GM12878 (cell line): ENCODE measurements at regions not wholly inside any gene's neighbourhood (a gene's known extent, or its start where the extent isn't known, plus 50 kb on each side); places are given as distances from the start of the nearest gene placed in this dataset.

Experiments
- ATAC-seq: fragments of 200-7000 bp; cut with Tn5 transposase; 3 replicates; pipeline ENCODE4 v1.9.1; 2020; ENCODE audit warnings: mild to moderate bottlenecking, moderate library complexity
- BruUV-seq: library from RNA; stranded (reverse); fragments of 400-500 nt; replicated peaks from 2 replicates; lab custom pipeline; 2021; lab: Mats Ljungman, UMichigan
- CTCF ChIA-PET: fragments of 300-600 bp; sonication (Branson Sonifier 250); formaldehyde crosslinking; extraction: SDS; loops from one replicate; lab custom pipeline; 2021; ENCODE audit warnings: inconsistent platforms; lab: Yijun Ruan, JAX
- POLR2A ChIA-PET: fragments of 350-600 bp; formaldehyde crosslinking; extraction: SDS; loops from one replicate; lab custom pipeline; 2021; ENCODE audit warnings: inconsistent platforms; lab: Charles Lee
- RAD21 ChIA-PET: fragments of 300-600 bp; sonication (Branson Sonifier 250); formaldehyde crosslinking; loops from one replicate; lab custom pipeline; 2023; ENCODE audit warnings: antibody characterized with exemption; ENCODE audit not compliant: unreplicated experiment; lab: Charles Lee
- SMC1A ChIA-PET: fragments of 300-600 bp; sonication (Branson Sonifier 250); formaldehyde crosslinking; loops from one replicate; lab custom pipeline; 2023; ENCODE audit not compliant: unreplicated experiment, uncharacterized antibody; lab: Charles Lee
- DNase-seq: peaks from one replicate; pipeline ENCODE4 v3.0.0-alpha.2; 2011; ENCODE audit warnings: low read depth, low spot score
- FAIRE-seq: peaks from 3 replicates; lab custom pipeline; 2011; peaks lifted over from hg19 to GRCh38; lab: Jason Lieb, UNC
- H2AFZ ChIP-seq: 2 replicates; pipeline ENCODE4 v1.6.0; 2011; ENCODE audit warnings: low read depth, low read length, control low read depth; ENCODE audit not compliant: control insufficient read depth
- H3K27ac ChIP-seq: 2 replicates; pipeline ENCODE4 v1.5.1; 2011; ENCODE audit warnings: control low read depth; ENCODE audit not compliant: control insufficient read depth, insufficient read depth
- H3K27me3 ChIP-seq, 2 experiments: replicated peaks in 1 of 2; 2 replicates each; pipeline versions ENCODE4 v1.6.0 to v1.6.1; 2011; ENCODE audit warnings: low read length in 1 of 2; ENCODE audit not compliant: control insufficient read depth in 2 of 2, insufficient read depth in 2 of 2
- H3K36me3 ChIP-seq, 2 experiments: 2 replicates each; pipeline ENCODE4 v1.5.1; 2011; ENCODE audit warnings: low read length in 1 of 2; ENCODE audit not compliant: control insufficient read depth in 2 of 2, insufficient read depth in 2 of 2
- H3K4me1 ChIP-seq: 2 replicates; pipeline ENCODE4 v1.6.1; 2011; ENCODE audit warnings: mild to moderate bottlenecking, low read length, moderate library complexity, mixed read lengths; ENCODE audit not compliant: control insufficient read depth, insufficient read depth
- H3K4me2 ChIP-seq: 2 replicates; pipeline ENCODE4 v1.6.0; 2011; ENCODE audit warnings: control low read depth; ENCODE audit not compliant: control insufficient read depth, insufficient read depth
- H3K4me3 ChIP-seq: fragments of 200-600 bp; sonication (generic); 2 replicates; pipeline ENCODE4 v1.5.1; 2016
- H3K79me2 ChIP-seq: 2 replicates; pipeline ENCODE4 v1.6.0; 2011; ENCODE audit warnings: low read length; ENCODE audit not compliant: control insufficient read depth, insufficient read depth
- H3K9ac ChIP-seq: 2 replicates; pipeline ENCODE4 v1.8.0; 2011; ENCODE audit warnings: low read length, control low read depth, mixed read lengths; ENCODE audit not compliant: control insufficient read depth, insufficient read depth
- H3K9me3 ChIP-seq: replicated peaks from 3 replicates; pipeline ENCODE4 v1.5.1; 2011; ENCODE audit warnings: mild to moderate bottlenecking, low read length; ENCODE audit not compliant: control insufficient read depth, insufficient read depth
- H4K20me1 ChIP-seq: 2 replicates; pipeline ENCODE4 v1.6.0; 2011; ENCODE audit not compliant: control insufficient read depth, insufficient read depth
- CBX5 ChIP-seq: sonication (generic); IDR thresholded peaks from 2 replicates; pipeline ENCODE4 v1.6.1; 2016; ENCODE audit warnings: low read depth, moderate library complexity, mild to moderate bottlenecking, inconsistent platforms
- CEBPB ChIP-seq, 2 experiments: fragments of 150-350 bp in 1 of 2; IDR thresholded peaks; 2 replicates each; pipeline ENCODE4 v1.6.1; 2012 to 2014; ENCODE audit warnings: low read depth in 2 of 2, low read length in 2 of 2, borderline replicate concordance in 1 of 2, inconsistent platforms in 1 of 2
- FOXM1 ChIP-seq: IDR thresholded peaks from 2 replicates; pipeline ENCODE4 v1.6.1; 2012; ENCODE audit warnings: low read depth, mild to moderate bottlenecking, inconsistent platforms, low read length, moderate library complexity
- IKZF1 ChIP-seq: fragments of 450-650 bp; conservative IDR thresholded peaks from 2 replicates; pipeline ENCODE4 v1.6.1; 2017; ENCODE audit warnings: antibody characterized with exemption, mild to moderate bottlenecking
- KAT2A ChIP-seq: conservative IDR thresholded peaks from 2 replicates; pipeline ENCODE4 v1.6.1; 2011; ENCODE audit warnings: low read depth, low read length; ENCODE audit not compliant: control insufficient read depth
- MTA3 ChIP-seq: IDR thresholded peaks from 2 replicates; pipeline ENCODE4 v1.6.1; 2012; ENCODE audit warnings: low read length, inconsistent platforms, borderline replicate concordance
- MYC ChIP-seq: IDR thresholded peaks from 2 replicates; pipeline ENCODE4 v1.6.1; 2011; ENCODE audit warnings: mild to moderate bottlenecking, low read length, moderate library complexity, inconsistent platforms; ENCODE audit not compliant: insufficient read depth, insufficient replicate concordance, insufficient read length, severe bottlenecking
- PML ChIP-seq: IDR thresholded peaks from 2 replicates; pipeline ENCODE4 v1.6.1; 2012; ENCODE audit warnings: low read length, inconsistent platforms
- PRDM15 ChIP-seq: fragments of 450-650 bp; formaldehyde crosslinking; IDR thresholded peaks from 2 replicates; pipeline ENCODE4 v1.4.0; 2020; ENCODE audit warnings: mild to moderate bottlenecking, moderate library complexity
- RAD21 ChIP-seq: IDR thresholded peaks from 2 replicates; pipeline ENCODE4 v1.6.1; 2011; ENCODE audit warnings: mild to moderate bottlenecking, low read depth, low read length, moderate library complexity; ENCODE audit not compliant: insufficient read depth
- SMARCA5 ChIP-seq: fragments of 450-650 bp; IDR thresholded peaks from 2 replicates; pipeline ENCODE4 v1.6.1; 2017; ENCODE audit warnings: mild to moderate bottlenecking
- TCF7 ChIP-seq: IDR thresholded peaks from 2 replicates; pipeline ENCODE4 v1.6.1; 2014; ENCODE audit warnings: antibody characterized with exemption, borderline replicate concordance
- WRNIP1 ChIP-seq: IDR thresholded peaks from 2 replicates; pipeline ENCODE4 v1.6.1; 2011; ENCODE audit warnings: low read depth, low read length, improper control_type of control experiment, borderline replicate concordance
- ZNF274 ChIP-seq: IDR thresholded peaks from one replicate; pipeline ENCODE4 v1.8.0; 2011; ENCODE audit not compliant: insufficient read length, insufficient read depth
- WGBS: methylation state at CpG from one replicate; pipeline ENCODE4 v1.1.6; 2016; ENCODE audit warnings: low lambda C conversion rate; ENCODE audit not compliant: insufficient replicate concordance, insufficient coverage; ENCODE audit errors: missing lambda C conversion rate; 5-methylcytosine and 5-hydroxymethylcytosine counted together
- in situ Hi-C: fragments of 300-500 bp; cut with MboI; formaldehyde crosslinking; loops from 9 replicates; pipeline ENCODE4 v1.14.3; 2018; ENCODE audit warnings: mixed read lengths
- intact Hi-C: fragments of 100-400 bp; cut with micrococcal nuclease; formaldehyde crosslinking; loops from one replicate; pipeline ENCODE4 v1.14.2; 2022; ENCODE audit not compliant: unreplicated experiment

GRCh38 chr12:71007020-71007419 is 86.5 kb upstream of the PTPRR start (continued):
- TF ChIP-seq TCF7 (no peak), FOXM1 (no peak), MTA3 (no peak)

- CTCF ChIA-PET, result no interaction called here
- no peak overlapping the region for H2AFZ ChIP-seq
- BruUV-seq, result no TSS peak
- H3K27me3 ChIP-seq, result no peaks in the 10 kb centered on the region
- POLR2A ChIA-PET, result no interaction called here
- no peaks in the 10 kb centered on the region for H3K4me1 ChIP-seq
- H3K4me3 ChIP-seq, result no peak overlapping the region
- no peak for TF ChIP-seq MYC
- TF ChIP-seq IKZF1, result no peak
- no peak for TF ChIP-seq KAT2A
- no peak for TF ChIP-seq CBX5
- no peak for TF ChIP-seq WRNIP1
- TF ChIP-seq SMARCA5, result no peak
- no peak for TF ChIP-seq CEBPB (IDR thresholded peaks at IDR 0.05; ENCODE audit: borderline replicate concordance in 1 of 2, low read depth in 2 of 2, low read length in 2 of 2)
- TF ChIP-seq ZNF274, result no peak
- TF ChIP-seq RAD21, result no peak
- TF ChIP-seq PRDM15 (CRISPR knock-in tag), result no peak
- TF ChIP-seq PML, result no peak
- WGBS, result 59% methylated on average over 3 of the region's 3 CpGs
- ATAC-seq, result no peak
- no peak for FAIRE-seq
- no peak overlapping the region for H3K4me2 ChIP-seq
- DNase-seq, result no peak
- RAD21 ChIA-PET, result no interaction called here
- no peaks in the 10 kb centered on the region for H3K36me3 ChIP-seq
- in situ Hi-C loops (no loop called here), intact Hi-C loops (no loop called here)
- H3K27ac ChIP-seq, result no peak overlapping the region
- SMC1A ChIA-PET, result no interaction called here
- no peaks in the 10 kb centered on the region for H3K79me2 ChIP-seq
- H3K9ac ChIP-seq, result no peak overlapping the region
- no peaks in the 10 kb centered on the region for H3K9me3 ChIP-seq
- H4K20me1 ChIP-seq, result no peaks in the 10 kb centered on the region
Observed at GRCh38 chr12:71005166-71005565, 84.6 kb upstream of the PTPRR start.
